ENCODE measurements at regions not wholly inside any gene's neighbourhood (a gene's known extent, or its start where the extent isn't known, plus 50 kb on each side); places are given as distances from the start of the nearest gene placed in this dataset.
"Not testable (repeated sequence)": the region's sequence is repeated elsewhere in the genome, so short reads cannot be mapped to it uniquely, and the experiment has no call there.

DNA sequence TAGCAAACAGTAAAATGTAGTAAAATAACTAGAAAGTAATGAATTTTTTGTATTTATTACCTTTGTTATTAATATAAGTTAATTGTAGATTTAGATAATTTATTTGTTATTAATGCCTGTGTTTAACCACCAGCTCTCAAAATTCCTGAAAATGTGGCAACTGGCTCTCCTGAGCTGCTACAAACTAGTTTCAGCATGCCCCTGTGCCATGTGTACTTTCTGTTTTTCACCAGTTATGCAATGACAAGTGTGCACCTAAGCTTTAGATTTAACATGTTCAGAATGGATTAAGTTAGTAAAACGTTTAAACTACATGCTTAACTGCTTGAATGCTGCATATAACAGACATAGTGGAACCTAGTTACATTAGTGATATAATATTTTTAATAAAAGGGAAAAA, 88.1 kb downstream of the POSTN start:
- DNase-seq, result no peak

DNA sequence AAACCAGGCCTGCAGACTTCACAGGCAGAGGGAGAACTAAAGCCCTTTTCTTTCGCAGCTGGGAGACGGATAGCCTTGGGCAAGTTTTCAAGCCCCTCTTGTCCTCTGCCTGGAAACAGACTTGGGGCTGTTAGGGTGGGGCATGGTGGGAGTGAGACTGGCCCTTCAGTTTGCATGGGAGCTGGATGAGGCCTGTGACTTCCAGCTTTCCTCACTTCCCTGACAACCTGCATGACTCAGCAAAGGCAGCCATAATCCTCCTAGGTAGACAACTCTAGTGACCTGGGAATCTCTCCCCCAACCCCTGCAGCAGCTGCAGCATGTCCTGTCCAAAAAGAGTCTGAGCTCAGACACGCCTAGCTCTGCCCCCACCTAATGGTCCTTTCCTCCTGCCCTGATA, 93.0 kb downstream of the POSTN start:
- no peak for DNase-seq

DNA sequence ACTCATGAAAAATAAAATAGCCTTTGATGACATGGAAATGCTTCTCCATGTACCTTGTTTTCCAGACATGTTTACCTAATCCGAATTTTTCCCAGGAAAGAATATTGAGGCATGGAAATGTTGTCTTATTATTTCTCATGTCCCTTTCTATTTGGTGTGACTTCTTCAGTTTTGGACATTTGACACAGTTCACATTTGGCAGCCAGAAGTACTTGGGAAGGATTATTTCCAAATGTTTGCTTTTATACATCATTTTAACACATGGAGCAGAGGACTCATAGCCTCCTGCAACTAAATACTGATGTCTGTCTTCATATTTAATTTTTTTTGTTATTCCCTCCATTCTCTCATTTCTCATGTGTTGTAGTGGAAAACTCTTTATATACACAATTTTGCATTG, 94.3 kb downstream of the POSTN start:
- no peak for DNase-seq

DNA sequence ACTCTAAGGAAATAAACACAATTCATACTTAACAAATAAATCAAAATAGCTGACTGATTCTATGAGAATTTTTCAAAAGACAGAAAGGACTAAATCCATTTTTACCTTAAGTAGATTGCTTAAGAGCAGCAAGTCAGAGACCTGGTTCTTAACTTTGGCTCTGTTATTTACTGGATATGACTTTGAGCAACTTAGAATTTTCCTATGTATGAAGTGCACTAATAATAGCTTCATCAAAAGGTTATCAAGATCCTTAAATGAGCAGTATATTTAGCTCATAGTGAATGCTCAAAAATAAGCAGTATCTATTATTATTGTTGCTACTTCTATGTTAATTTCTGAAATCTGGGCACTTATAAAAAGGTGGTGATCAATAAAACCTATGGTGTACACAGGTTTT, 95.3 kb downstream of the POSTN start:
- no peak for DNase-seq

DNA sequence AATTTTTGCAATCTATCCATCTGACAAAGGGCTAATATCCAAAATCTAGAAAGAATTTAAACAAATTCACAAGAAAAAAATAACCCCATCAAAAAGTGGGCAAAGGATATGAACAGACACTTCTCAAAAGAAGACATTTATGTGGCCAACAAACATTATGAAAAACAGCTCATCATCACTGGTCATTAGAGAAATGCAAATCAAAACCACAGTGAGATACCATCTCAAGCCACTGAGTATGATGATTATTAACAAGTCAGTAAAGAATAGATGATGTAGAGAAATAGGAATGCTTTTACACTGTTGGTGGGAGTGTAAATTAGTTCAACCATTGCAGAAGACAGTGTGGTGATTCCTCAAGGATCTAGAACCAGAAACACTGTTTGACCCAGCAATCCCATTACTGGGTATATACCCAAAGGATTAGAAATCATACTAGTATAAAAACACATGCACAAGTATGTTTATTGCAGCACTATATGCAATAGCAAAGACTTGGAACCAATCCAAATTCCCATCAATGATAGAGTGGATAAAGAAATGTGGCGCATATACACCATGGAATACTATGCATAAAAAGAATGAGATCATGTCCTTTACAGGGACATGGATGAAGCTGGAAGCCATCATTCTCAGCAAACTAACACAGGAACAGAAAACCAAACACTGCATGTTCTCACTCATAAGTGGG, 96.1 kb downstream of the POSTN start:
- DNase-seq, result not testable (repeated sequence)

GRCh38 chr13:37501187-37501586, 97.4 kb downstream of the POSTN start:
- no peak for DNase-seq

DNA sequence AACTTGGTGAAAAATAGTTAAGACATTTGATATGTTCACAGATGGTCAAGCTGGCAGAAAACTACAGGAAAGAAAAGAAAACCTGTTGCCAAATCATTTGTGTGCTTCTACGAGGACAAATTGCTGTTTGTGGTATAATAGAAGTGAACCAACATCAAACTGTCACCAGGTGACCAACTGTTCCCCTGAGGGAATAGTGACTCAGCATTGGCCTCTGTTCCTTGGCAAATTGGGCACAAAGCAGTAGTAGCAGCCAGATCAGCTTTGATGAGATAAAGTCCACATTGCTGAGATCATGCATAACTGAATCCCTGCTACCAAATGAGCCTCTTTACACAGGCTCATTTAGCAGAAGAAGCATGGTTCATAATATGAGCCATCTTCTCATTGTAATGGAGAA, 103.5 kb downstream of the POSTN start:
- no peak for DNase-seq

- DNase-seq, result no peak
These were observed 104.8 kb downstream of the POSTN start for GRCh38 chr13:37493775-37494174.

DNA sequence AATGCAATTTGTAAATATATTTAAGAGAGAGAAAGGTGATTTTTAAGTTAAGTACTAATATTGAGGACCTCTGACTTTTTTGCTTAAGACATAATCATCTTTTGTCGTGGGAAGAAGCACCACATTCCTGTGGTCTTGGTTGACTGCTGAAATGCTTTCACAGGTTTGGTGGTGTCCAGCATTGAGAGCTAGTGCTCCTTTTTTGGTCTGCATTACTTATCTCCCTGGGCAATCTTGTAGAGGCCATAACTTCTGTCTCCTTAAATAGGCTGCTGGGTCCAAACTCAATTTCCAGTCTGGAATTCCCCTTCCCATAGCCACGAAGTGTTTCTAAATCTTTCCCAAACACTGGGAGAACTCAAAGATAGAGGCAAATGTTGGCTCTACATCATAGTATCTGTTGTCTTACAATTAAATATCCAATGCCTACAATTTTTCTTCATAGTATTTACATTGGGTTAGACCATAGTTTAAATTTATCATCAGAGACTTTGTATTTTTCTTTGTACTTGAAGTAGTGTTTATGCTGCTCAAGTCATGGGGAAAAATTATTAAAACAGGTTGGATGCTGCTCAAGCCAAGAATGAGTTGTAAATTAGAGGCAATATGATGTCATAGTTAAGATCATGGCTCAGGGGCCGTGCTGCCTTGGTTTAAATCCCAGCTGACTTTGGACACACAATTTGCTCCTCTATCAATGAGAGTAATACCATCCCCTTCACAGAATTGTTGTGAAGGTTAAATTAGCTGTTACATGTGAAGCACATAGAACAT, 105.6 kb downstream of the POSTN start:
- DNase-seq, result no peak

DNA sequence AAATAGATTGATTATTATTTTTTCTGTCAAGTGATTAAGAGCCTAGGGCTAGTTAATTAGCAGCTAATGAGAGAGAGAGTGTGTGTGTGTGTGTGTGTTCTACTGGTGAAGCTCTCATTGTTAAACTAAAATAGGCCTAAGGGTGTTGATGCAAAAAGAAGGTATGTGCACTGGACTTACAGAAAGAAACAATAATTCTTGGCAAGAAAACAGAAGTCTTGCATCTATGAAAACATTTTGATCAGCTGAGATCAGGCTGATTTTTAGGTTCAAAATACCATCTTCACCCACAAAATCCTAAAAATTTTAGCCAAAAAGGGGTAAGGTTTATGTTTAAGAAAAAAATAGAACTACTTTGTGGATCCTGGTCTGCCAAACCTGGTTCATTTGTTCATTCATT, 106.5 kb downstream of the POSTN start:
- no peak for DNase-seq

GRCh38 chr13:37491661-37492060, 106.9 kb downstream of the POSTN start:
- no peak for DNase-seq

DNA sequence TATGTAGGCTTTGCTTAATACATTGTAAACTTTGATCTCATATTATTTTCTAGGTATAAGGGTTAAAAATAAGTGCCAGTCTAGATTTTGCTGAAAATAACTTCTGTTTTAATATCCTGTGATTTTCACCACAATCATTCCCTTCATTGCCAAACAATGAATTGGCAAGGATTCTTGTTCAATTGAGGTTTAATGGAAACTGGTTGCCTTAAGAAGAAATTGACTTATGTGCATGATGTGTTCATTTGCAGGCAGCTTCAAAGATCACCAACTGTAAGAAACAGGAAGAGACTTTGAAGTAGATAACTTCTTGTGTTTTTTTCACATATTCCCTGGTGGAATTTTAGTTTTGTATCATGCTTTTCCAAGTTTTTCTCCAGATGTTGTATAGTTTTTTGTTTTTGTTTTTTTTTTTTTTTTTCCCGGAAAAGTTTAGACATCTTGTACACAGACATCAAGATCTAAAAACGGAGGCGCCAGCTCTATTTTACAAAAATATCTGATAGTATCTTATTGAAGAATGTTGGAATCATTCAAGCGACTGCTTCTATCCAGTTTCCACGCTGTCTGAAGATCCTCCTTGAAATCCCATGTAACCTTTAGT, 108.3 kb downstream of the POSTN start:
- no peak for DNase-seq

DNA sequence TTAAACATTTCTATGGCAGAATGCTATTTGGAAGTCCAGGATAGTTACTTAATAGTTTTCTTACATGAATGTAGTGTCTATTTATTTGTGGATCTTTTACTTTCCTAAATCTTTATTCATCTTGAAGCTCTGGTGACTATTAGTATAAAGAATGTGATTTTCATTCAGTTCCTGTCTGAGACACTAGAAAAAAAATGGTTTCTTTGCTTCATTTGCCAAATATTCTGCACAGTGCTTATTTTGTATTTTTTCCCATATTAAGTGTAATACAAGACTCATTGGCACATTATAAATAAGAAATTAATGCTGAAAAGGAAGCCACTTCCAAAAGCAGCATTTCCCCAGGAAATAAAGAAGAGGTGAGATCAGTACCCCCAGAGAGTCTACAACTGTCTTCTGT, 109.8 kb downstream of the POSTN start:
- DNase-seq, result no peak

DNA sequence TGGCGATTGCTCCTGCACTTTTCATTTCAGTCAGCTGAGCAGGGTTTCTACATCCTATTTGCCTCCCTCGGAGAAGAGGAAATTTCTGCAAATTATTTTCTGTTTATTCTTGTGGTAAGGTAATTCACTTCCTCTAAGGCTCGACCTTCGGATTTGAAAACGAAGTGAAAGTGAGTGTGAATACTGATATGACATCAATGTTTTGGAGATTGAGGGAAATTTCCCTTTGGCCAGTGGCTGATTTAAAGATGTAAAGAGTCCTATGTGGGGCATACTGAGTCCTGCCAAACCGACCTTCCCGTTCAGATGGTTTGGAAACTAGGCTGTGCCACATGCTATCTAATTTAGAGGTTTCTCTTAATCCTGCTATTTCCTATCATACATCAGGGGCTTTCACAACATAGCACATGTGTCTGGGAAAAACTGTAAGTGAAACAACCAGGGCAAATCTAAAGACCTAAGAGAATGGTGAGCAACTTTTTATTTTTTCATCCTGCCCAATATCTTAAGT, 112.3 kb downstream of the POSTN start:
- DNase-seq, result no peak

GRCh38 chr13:37485756-37486155, 112.8 kb downstream of the POSTN start:
- no peak for DNase-seq

- DNase-seq, result no peak
These were observed 114.5 kb downstream of the POSTN start for GRCh38 chr13:37484056-37484455.

DNA sequence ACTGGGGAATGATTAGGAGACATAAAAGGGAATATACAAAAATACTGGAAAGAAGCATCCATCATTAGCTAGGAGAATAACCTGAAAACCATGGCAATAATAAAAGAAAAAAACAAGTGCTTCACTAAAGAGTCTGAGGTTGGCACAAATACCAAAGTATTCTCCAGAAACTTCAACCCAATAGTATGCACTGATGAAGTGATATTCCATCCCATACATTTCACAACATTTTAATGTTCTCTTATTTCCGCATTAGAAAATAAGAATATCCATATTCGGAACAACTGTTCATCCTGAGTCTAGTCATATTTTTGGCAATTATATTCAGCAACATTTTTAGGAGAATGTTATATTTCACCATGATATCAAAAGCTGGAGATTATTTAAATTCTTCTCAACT, 116.2 kb downstream of the POSTN start:
- DNase-seq, result no peak

GRCh38 chr13:37481885-37482227, 116.7 kb downstream of the POSTN start:
- no peak for DNase-seq

DNA sequence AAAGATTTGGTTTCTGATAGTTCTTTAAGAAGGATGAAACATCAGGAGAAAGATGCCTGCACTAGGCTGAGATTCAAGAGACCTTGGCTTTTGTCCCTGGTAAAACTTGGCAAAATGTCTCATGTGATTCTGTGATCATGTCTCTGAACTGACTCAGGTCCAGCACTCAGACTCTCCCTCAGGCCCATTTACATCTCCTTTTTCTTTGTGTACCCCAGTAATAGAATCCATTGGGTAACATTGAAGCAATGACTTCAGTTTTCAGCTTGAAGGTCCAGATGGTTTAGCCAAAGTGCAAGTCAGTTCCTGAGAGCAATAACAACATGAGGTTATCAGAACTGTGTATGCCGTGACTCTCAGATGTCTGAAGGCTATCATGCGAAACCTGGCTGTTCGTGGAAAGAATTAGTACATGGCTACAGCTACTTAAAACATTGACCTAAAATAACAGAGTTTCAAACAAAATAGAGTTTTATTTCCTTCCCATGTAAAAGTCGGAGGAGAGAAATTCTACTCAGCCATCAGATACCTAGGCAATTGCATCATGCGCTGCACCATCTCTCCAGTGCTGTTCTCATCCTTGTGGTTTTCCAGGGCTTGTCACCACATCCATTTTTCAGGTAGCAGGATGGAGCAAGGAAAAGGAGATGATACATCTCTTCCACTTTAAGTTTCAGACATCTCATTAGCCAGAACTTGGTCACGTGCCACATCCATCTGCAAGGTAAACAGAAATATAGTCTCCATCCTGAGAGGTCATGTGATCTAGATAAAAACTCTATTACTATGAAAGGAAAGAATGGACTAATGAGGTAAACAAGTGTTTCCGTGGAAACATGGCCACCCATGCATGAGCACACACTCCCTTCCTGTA, 117.3 kb downstream of the POSTN start:
- DNase-seq, result no peak

DNA sequence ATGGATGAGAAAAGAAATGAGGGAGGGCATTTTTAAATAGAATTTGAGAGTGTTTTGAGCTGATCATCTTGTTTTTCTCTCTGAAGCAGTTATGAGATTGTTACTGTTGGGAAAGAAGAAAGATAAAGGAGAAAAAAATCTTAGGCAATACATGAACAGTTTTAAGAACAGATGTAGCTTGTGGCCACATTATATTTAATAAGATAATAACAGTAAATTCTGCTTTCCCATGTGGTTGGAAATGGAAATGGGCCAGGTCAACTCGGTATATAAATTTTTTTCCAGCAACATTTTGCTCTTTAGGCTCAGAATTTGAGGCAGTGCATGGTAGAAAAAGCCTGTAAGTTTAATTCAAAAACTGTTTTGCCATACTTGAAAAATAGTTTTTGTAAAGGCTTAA, 118.7 kb downstream of the POSTN start:
- no peak for DNase-seq

- DNase-seq, result no peak
These were observed 121.7 kb downstream of the POSTN start for GRCh38 chr13:37476874-37477273.

DNA sequence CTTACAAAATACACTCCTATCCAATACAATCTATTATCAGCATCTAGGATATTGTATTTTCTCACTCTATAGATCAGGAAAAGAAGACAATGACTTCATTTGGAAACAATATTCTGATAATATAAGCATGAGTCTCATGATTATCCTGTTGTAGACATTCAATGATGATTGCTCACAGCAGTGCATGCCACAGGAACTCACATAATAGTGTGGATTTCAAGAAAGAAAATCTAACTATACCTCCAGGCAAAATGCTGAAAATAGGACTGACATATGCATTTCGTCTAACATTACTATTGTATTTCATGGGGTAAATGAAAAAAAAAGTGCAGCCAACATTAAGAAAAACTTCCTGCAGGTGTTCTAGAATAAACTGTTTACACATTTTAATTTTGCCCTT, 122.6 kb downstream of the POSTN start:
- DNase-seq, result no peak

All from nucleus accumbens (tissue), 56 donors.